CD14-positive monocyte (primary cell): ENCODE measurements at regions not wholly inside any gene's neighbourhood (a gene's known extent, or its start where the extent isn't known, plus 50 kb on each side); places are given as distances from the start of the nearest gene placed in this dataset.

ENCODE experiments used
- DNase-seq, 3 donors: peaks; one replicate each; pipeline ENCODE4 v3.0.0-alpha.2; 2011 to 2022
- H2AFZ ChIP-seq: 2 replicates; pipeline ENCODE4 v1.6.0; 2012; ENCODE audit warnings: mild to moderate bottlenecking, low read depth, low read length, inconsistent platforms; ENCODE audit not compliant: insufficient read depth, poor library complexity, severe bottlenecking
- H3K27ac ChIP-seq, 2 donors: 1 replicate in 1 of 2; 2 replicates in 1 of 2; pipeline ENCODE4 v1.5.1; 2012 to 2013; ENCODE audit warnings: low read length in 2 of 2, control low read depth in 1 of 2, inconsistent platforms in 1 of 2, low read depth in 1 of 2, mild to moderate bottlenecking in 1 of 2
- H3K27me3 ChIP-seq, 2 donors: one replicate each; pipeline versions ENCODE4 v1.6.0 to v1.6.1; 2011 to 2013; ENCODE audit warnings: low read length in 2 of 2; ENCODE audit not compliant: control insufficient read depth in 2 of 2, insufficient read depth in 2 of 2
- H3K36me3 ChIP-seq, 2 donors: replicated peaks in 1 of 2; 1 replicate in 1 of 2; 2 replicates in 1 of 2; pipeline versions ENCODE4 v1.5.1 to v1.6.1; 2012 to 2013; ENCODE audit warnings: low read length in 2 of 2, control low read depth in 1 of 2, inconsistent platforms in 1 of 2, mild to moderate bottlenecking in 1 of 2; ENCODE audit not compliant: insufficient read depth in 2 of 2, control insufficient read depth in 1 of 2
- H3K4me1 ChIP-seq, 2 donors: 1 replicate in 1 of 2; 2 replicates in 1 of 2; pipeline versions ENCODE4 v1.5.1 to v1.6.1; 2012 to 2013; ENCODE audit warnings: low read length in 2 of 2, control low read depth in 1 of 2, inconsistent platforms in 1 of 2, mild to moderate bottlenecking in 1 of 2, moderate library complexity in 1 of 2; ENCODE audit not compliant: insufficient read depth in 2 of 2, control insufficient read depth in 1 of 2
- H3K4me2 ChIP-seq: replicated peaks from 2 replicates; pipeline ENCODE3; 2012; ENCODE audit warnings: low read length, moderate library complexity, mild to moderate bottlenecking; ENCODE audit not compliant: poor library complexity, severe bottlenecking; ENCODE audit errors: extremely low read depth
- H3K4me3 ChIP-seq, 3 experiments: fragments of 200-600 bp in 1 of 3; sonication (generic) in 1 of 3; replicated peaks in 1 of 3; 1 replicate in 2 of 3; 2 replicates in 1 of 3; pipeline ENCODE4 v1.5.1; 2011 to 2013; ENCODE audit warnings: low read length in 3 of 3, mild to moderate bottlenecking in 3 of 3, control low read depth in 2 of 3, low read depth in 2 of 3, inconsistent platforms in 1 of 3, moderate library complexity in 1 of 3
- H3K79me2 ChIP-seq: 2 replicates; pipeline ENCODE4 v1.6.0; 2012; ENCODE audit warnings: mild to moderate bottlenecking, control low read depth, inconsistent platforms, low read length, moderate library complexity; ENCODE audit not compliant: insufficient read depth
- H3K9ac ChIP-seq: 2 replicates; pipeline ENCODE4 v1.6.0; 2017; ENCODE audit warnings: low read length, mild to moderate bottlenecking; ENCODE audit not compliant: insufficient read depth, poor library complexity, severe bottlenecking
- H3K9me3 ChIP-seq, 2 donors: replicated peaks in 1 of 2; 1 replicate in 1 of 2; 2 replicates in 1 of 2; pipeline versions ENCODE4 v1.5.1 to v1.6.1; 2012 to 2013; ENCODE audit warnings: low read length in 2 of 2, control low read depth in 1 of 2; ENCODE audit not compliant: control insufficient read depth in 1 of 2, insufficient read depth in 1 of 2
- H4K20me1 ChIP-seq: 2 replicates; pipeline ENCODE4 v1.6.0; 2012; ENCODE audit warnings: mild to moderate bottlenecking, low read length, control low read depth, moderate library complexity; ENCODE audit not compliant: insufficient read depth
- H3K27ac Mint-ChIP-seq, 7 donors: one replicate each; pipeline ENCODE4 v1.8.0; 2020; ENCODE audit warnings: mild to moderate bottlenecking in 7 of 7, mixed read lengths in 7 of 7, moderate library complexity in 6 of 7, inconsistent platforms in 2 of 7
- H3K27me3 Mint-ChIP-seq, 3 donors: one replicate each; pipeline ENCODE4 v1.8.0; 2021 to 2022; ENCODE audit warnings: low read depth in 3 of 3, mild to moderate bottlenecking in 3 of 3, mixed read lengths in 3 of 3, moderate library complexity in 3 of 3, inconsistent platforms in 1 of 3
- H3K36me3 Mint-ChIP-seq, 2 donors: one replicate each; pipeline ENCODE4 v1.8.0; 2020; ENCODE audit warnings: mixed read lengths in 2 of 2, inconsistent platforms in 1 of 2, mild to moderate bottlenecking in 1 of 2
- H3K4me1 Mint-ChIP-seq: one replicate; pipeline ENCODE4 v1.8.0; 2020; ENCODE audit warnings: mild to moderate bottlenecking, mixed read lengths
- H3K4me3 Mint-ChIP-seq, 2 donors: one replicate each; pipeline ENCODE4 v1.8.0; 2020; ENCODE audit warnings: mild to moderate bottlenecking in 2 of 2, mixed read lengths in 2 of 2, moderate library complexity in 1 of 2
- H3K9me3 Mint-ChIP-seq, 7 donors: one replicate each; pipeline ENCODE4 v1.8.0; 2020 to 2022; ENCODE audit warnings: mixed read lengths in 7 of 7, mild to moderate bottlenecking in 6 of 7, moderate library complexity in 6 of 7, inconsistent platforms in 2 of 7
- CTCF ChIP-seq: fragments of 200-600 bp; IDR thresholded peaks from one replicate; pipeline ENCODE4 v1.8.0; 2022; ENCODE audit warnings: antibody characterized with exemption, mild to moderate bottlenecking
- WGBS: methylation state at CpG from one replicate; pipeline ENCODE4 v1.1.5; 2013; ENCODE audit warnings: missing lambda C conversion rate; ENCODE audit not compliant: insufficient coverage; 5-methylcytosine and 5-hydroxymethylcytosine counted together
- intact Hi-C, 2 donors: fragments of 100-400 bp; cut with micrococcal nuclease; formaldehyde crosslinking; loops; one replicate each; pipeline versions ENCODE4 v1.15.0 to v1.15.1; 2023

DNA sequence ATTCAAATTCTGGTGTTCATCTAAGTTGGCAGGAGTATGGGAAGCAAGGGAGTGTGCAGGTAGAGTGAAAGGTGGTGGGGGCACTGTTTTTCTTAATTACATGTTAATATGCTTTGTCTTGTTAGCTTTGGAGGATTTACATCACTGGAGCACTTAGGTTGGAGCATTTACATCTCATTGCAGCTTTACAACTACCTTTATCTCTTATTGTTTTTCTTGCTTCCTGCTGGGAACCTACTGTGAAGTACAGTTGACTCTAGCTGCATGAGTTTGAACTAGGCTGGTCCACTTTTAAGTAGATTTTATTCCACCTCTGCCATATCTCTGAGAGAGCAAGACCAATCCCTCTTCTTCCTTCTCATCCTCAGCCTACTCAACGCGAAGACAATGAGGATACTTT, 554.8 kb upstream of the B3GALT2 start:
- Histone ChIP-seq H3K4me3 (no peak overlapping the region), H3K9ac (no peak overlapping the region), H3K4me1 (no peaks in the 10 kb centered on the region), H4K20me1 (no peaks in the 10 kb centered on the region), H3K36me3 (no peaks in the 10 kb centered on the region), H3K79me2 (no peaks in the 10 kb centered on the region), H3K9me3 (no peaks in the 10 kb centered on the region), H3K27ac (no peak overlapping the region), H3K4me2 (no peak overlapping the region), H3K27me3 (no peaks in the 10 kb centered on the region), H2AFZ (no peak overlapping the region)
- DNase-seq = no peak
- no peaks in the 10 kb centered on the region for H3K4me1 Mint-ChIP-seq
- intact Hi-C loops = no loop called here
- peaks cover 0 to 1% (median 0%) of the 10 kb centered on the region in 3 donors for H3K27me3 Mint-ChIP-seq
- H3K36me3 Mint-ChIP-seq = no peaks in the 10 kb centered on the region
- no CpG with 5 or more reads among the region's 2 CpGs for WGBS
- no peak overlapping the region for H3K27ac Mint-ChIP-seq
- peaks cover 0 to 6% (median 2%) of the 10 kb centered on the region in 7 donors for H3K9me3 Mint-ChIP-seq
- no peak overlapping the region for H3K4me3 Mint-ChIP-seq
- no peak for TF ChIP-seq CTCF

- no peak overlapping the region for H3K27ac ChIP-seq
- no peak for DNase-seq
- Mint-ChIP-seq H3K27me3 (peaks cover 0 to 1% (median 0%) of the 10 kb centered on the region in 3 donors), H3K4me1 (no peaks in the 10 kb centered on the region), H3K27ac (no peak overlapping the region), H3K9me3 (peaks cover 0 to 6% (median 2%) of the 10 kb centered on the region in 7 donors), H3K36me3 (no peaks in the 10 kb centered on the region), H3K4me3 (no peak overlapping the region)
- no peaks in the 10 kb centered on the region for H4K20me1 ChIP-seq
- intact Hi-C loops = no loop called here
- no CpG with 5 or more reads among the region's 1 CpG for WGBS
- no peaks in the 10 kb centered on the region for H3K36me3 ChIP-seq
- no peak overlapping the region for H2AFZ ChIP-seq
- no peak for TF ChIP-seq CTCF
- H3K4me3 ChIP-seq = no peak overlapping the region
- no peaks in the 10 kb centered on the region for H3K79me2 ChIP-seq
- H3K27me3 ChIP-seq = no peaks in the 10 kb centered on the region
- H3K4me1 ChIP-seq = no peaks in the 10 kb centered on the region
- no peaks in the 10 kb centered on the region for H3K9me3 ChIP-seq
- H3K9ac ChIP-seq = no peak overlapping the region
- no peak overlapping the region for H3K4me2 ChIP-seq
These were observed 554.3 kb upstream of the B3GALT2 start for GRCh38 chr1:193740762-193741161.
